ENCODE measurements at regions not wholly inside any gene's neighbourhood (a gene's known extent, or its start where the extent isn't known, plus 50 kb on each side); places are given as distances from the start of the nearest gene placed in this dataset.

DNA sequence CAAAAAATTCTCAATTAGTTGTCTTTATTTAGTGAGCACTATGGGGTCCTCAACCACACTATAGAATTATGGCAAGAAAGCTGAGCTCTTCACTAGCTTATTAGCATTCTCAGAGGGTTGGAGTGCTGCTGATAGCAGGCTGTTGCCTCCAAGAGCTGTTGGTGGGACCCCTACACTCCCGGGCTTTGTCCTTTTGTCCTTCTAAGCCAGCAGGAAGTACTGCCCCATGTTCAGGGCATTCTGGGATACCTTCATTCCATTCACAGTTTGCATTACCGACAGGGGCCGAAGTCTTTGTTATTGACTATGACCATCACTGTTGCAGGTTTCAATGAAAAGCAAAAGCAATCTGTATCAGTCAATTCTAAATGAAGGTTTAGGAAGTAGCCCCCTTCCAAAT is 89.5 kb upstream of the OTX2 start:
- Histone ChIP-seq H3K4me1 (no peaks in the 10 kb centered on the region), H3K27me3 (no peaks in the 10 kb centered on the region), H3K4me3 (no peak overlapping the region), H3K27ac (no peak overlapping the region), H3K9me3 (no peaks in the 10 kb centered on the region), H3K36me3 (no peaks in the 10 kb centered on the region)
- DNase-seq (ENCODE audit: low spot score), result no peak
- TF ChIP-seq, protein P1, sequence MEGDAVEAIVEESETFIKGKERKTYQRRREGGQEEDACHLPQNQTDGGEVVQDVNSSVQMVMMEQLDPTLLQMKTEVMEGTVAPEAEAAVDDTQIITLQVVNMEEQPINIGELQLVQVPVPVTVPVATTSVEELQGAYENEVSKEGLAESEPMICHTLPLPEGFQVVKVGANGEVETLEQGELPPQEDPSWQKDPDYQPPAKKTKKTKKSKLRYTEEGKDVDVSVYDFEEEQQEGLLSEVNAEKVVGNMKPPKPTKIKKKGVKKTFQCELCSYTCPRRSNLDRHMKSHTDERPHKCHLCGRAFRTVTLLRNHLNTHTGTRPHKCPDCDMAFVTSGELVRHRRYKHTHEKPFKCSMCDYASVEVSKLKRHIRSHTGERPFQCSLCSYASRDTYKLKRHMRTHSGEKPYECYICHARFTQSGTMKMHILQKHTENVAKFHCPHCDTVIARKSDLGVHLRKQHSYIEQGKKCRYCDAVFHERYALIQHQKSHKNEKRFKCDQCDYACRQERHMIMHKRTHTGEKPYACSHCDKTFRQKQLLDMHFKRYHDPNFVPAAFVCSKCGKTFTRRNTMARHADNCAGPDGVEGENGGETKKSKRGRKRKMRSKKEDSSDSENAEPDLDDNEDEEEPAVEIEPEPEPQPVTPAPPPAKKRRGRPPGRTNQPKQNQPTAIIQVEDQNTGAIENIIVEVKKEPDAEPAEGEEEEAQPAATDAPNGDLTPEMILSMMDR (IDR thresholded peaks at IDR 0.05), result no peak

DNA sequence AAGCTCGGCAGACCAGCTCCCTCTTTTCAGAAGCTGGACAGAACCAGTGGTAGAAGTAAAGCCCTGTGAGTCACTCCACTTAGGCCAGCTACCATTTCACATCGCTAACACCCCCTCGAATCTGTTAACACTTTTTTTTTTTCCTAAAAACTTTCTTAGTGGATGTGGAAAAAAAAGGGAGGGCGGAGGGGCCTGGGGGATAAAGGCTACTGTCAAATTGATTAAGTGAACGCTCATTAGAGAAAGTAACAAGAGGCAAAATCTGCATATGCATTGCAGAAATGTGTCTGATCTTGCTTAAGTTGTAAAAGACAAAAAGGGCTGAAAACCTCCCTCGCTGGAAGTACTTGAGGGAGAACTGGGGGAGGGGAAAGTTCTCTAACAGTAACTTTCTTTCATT is 86.6 kb upstream of the OTX2 start:
- Histone ChIP-seq H3K4me1 (no peaks in the 10 kb centered on the region), H3K27ac (no peak overlapping the region), H3K4me3 (no peak overlapping the region), H3K27me3 (no peaks in the 10 kb centered on the region), H3K36me3 (no peaks in the 10 kb centered on the region), H3K9me3 (no peaks in the 10 kb centered on the region)
- TF ChIP-seq, protein P1 (IDR thresholded peaks at IDR 0.05), result no peak
- no peak for DNase-seq (ENCODE audit: low spot score)

DNA sequence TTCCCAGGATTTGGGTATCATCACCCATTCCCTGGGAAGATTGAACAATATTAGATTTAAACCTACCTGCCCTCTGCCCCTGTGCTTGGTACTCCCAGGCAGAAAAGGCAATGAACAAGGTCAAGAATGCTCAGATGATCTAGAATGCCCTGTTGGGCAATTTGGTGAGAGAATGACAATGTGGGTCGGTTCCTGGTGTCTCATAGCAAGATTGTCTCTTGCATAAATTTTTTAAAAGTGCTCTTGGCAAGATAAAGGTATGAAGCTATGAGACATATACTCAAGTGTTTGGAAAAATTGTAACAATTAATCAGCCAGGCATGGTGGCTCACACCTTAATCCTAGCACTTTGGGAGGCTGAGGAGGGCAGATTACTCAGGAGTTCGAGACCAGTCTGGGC is 86.0 kb upstream of the OTX2 start:
- TF ChIP-seq, protein P1 (IDR thresholded peaks at IDR 0.05), result no peak
- Histone ChIP-seq H3K36me3 (no peaks in the 10 kb centered on the region), H3K4me1 (no peaks in the 10 kb centered on the region), H3K27ac (no peak overlapping the region), H3K27me3 (no peaks in the 10 kb centered on the region), H3K9me3 (no peaks in the 10 kb centered on the region), H3K4me3 (no peak overlapping the region)
- no peak for DNase-seq (ENCODE audit: low spot score)

DNA sequence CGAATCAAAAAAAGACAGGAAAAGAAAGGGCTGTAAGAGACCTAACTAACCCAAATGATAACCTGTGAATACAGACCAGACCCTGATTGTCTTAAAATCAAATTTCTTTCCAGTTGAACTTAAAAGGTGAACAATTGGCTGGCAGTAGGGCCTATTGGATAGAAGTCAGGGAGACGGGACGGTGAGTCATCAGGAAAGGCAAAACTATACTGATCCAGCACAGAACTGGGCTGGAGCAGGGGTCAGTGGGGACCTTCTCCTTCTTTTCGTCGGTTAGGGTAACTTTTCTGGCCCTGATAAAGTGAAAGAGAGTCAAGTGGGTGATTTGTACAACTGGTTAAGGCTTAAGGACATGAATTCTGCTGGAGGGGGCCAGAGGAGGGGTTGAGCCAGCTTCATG is 84.9 kb upstream of the OTX2 start:
- DNase-seq (ENCODE audit: low spot score), result no peak
- H3K27me3 ChIP-seq, result no peaks in the 10 kb centered on the region
- no peaks in the 10 kb centered on the region for H3K4me1 ChIP-seq
- H3K4me3 ChIP-seq, result no peak overlapping the region
- H3K9me3 ChIP-seq, result no peaks in the 10 kb centered on the region
- H3K27ac ChIP-seq, result no peak overlapping the region
- TF ChIP-seq, protein P1 (IDR thresholded peaks at IDR 0.05), result no peak
- no peaks in the 10 kb centered on the region for H3K36me3 ChIP-seq

DNA sequence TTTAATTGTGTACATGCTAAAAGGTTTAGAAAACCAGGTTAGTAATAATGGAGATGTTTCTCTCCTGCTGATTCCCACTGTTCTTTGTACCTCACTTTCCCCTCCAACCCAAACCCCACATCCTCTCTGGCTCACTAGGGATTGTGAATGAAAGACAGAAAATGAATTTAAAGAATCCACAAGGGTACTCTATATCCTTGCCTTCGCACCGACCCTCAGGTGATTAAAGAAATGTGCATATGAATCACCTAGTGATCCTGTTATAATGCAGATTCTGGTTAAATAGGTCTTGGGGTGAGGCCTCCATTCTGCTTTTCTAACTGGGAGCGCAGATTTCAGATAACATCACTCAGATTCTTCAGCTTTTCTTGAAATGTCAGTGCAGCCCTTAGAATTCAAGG is 84.3 kb upstream of the OTX2 start:
- no peak overlapping the region for H3K27ac ChIP-seq
- no peaks in the 10 kb centered on the region for H3K4me1 ChIP-seq
- TF ChIP-seq, protein P1 (IDR thresholded peaks at IDR 0.05), result no peak
- no peak for DNase-seq (ENCODE audit: low spot score)
- H3K9me3 ChIP-seq, result no peaks in the 10 kb centered on the region
- H3K4me3 ChIP-seq, result no peak overlapping the region
- H3K36me3 ChIP-seq, result no peaks in the 10 kb centered on the region
- no peaks in the 10 kb centered on the region for H3K27me3 ChIP-seq

DNA sequence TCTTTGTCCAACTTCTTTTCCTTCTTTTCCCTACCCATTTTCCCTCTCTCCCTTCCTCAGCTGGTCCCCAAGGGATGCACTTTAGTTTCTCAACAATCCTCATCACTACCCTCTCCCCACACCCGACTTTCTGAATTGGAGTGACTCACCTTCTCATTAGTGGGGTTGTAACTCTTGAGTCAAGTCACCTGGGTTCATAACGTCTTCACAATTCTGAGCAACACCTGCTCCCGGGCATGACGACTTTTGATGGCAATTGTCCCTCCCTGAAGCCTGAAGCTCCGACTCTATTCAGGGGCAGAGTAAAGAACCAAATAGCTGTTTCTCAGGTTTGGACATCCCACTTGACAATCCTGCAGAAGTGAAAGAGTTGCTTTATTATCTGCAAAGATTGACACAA is 82.7 kb upstream of the OTX2 start:
- Histone ChIP-seq H3K36me3 (no peaks in the 10 kb centered on the region), H3K27ac (no peak overlapping the region), H3K9me3 (no peaks in the 10 kb centered on the region), H3K4me1 (no peaks in the 10 kb centered on the region), H3K4me3 (no peak overlapping the region), H3K27me3 (no peaks in the 10 kb centered on the region)
- no peak for DNase-seq (ENCODE audit: low spot score)
- TF ChIP-seq, protein P1 (IDR thresholded peaks at IDR 0.05), result no peak
